Calu3 (cell line): ENCODE measurements at regions not wholly inside any gene's neighbourhood (a gene's known extent, or its start where the extent isn't known, plus 50 kb on each side); places are given as distances from the start of the nearest gene placed in this dataset.
A peak's percentile ranks its signal among the peaks of the same experiment; 100 is the strongest.

Experiments used
- BruUV-seq: library from RNA; stranded (reverse); fragments of 400-500 nt; replicated peaks from 2 replicates; lab custom pipeline; 2021; lab: Mats Ljungman, UMichigan
- CTCF ChIA-PET: fragments of 300-600 bp; sonication (Branson Sonifier 250); formaldehyde crosslinking; loops from one replicate; lab custom pipeline; 2022; ENCODE audit warnings: antibody characterized with exemption; lab: Charles Lee
- DNase-seq: peaks from one replicate; pipeline ENCODE4 v3.0.0; 2022
- H3K27ac Mint-ChIP-seq: one replicate; pipeline ENCODE4 v1.8.0; 2022; ENCODE audit warnings: mixed read lengths; ENCODE audit not compliant: unreplicated experiment
- H3K27me3 Mint-ChIP-seq: one replicate; pipeline ENCODE4 v1.8.0; 2022; ENCODE audit warnings: mixed read lengths; ENCODE audit not compliant: unreplicated experiment
- H3K36me3 Mint-ChIP-seq: one replicate; pipeline ENCODE4 v1.8.0; 2022; ENCODE audit warnings: mild to moderate bottlenecking, moderate library complexity, mixed read lengths; ENCODE audit not compliant: insufficient read depth, unreplicated experiment
- H3K4me1 Mint-ChIP-seq: one replicate; pipeline ENCODE4 v1.8.0; 2022; ENCODE audit warnings: mild to moderate bottlenecking, low read depth, mixed read lengths; ENCODE audit not compliant: unreplicated experiment
- H3K4me3 Mint-ChIP-seq: one replicate; pipeline ENCODE4 v1.8.0; 2022; ENCODE audit warnings: mild to moderate bottlenecking, low read depth, moderate library complexity, mixed read lengths; ENCODE audit not compliant: unreplicated experiment
- H3K9me3 Mint-ChIP-seq: one replicate; pipeline ENCODE4 v1.8.0; 2022; ENCODE audit warnings: low read depth, mixed read lengths; ENCODE audit not compliant: unreplicated experiment
- CTCF ChIP-seq: fragments of 200-600 bp; IDR thresholded peaks from one replicate; pipeline ENCODE4 v1.8.0; 2022; ENCODE audit warnings: antibody characterized with exemption; ENCODE audit not compliant: unreplicated experiment
- intact Hi-C: fragments of 100-400 bp; cut with micrococcal nuclease; formaldehyde crosslinking; loops from one replicate; pipeline ENCODE4 v1.10.0; 2022; ENCODE audit not compliant: unreplicated experiment

GRCh38 chr1:196063952-196064351, 544.3 kb downstream of the KCNT2 start:
- no peak overlapping the region for H3K4me3 Mint-ChIP-seq
- H3K36me3 Mint-ChIP-seq, result no peaks in the 10 kb centered on the region
- no peaks in the 10 kb centered on the region for H3K27me3 Mint-ChIP-seq
- no peak for DNase-seq
- H3K4me1 Mint-ChIP-seq, result peaks cover 8% of the 10 kb centered on the region
- no TSS peak for BruUV-seq
- CTCF ChIA-PET, result interaction anchor here (1.2 kb wide), 1 partner anchor 494 kb away, joined by 3 read pairs; no protein-coding TSS in a partner anchor
- H3K27ac Mint-ChIP-seq, result peak overlapping the region; percentile 58
- TF ChIP-seq CTCF, result no peak
- peaks cover 4% of the 10 kb centered on the region for H3K9me3 Mint-ChIP-seq
- intact Hi-C loops, result no loop called here

GRCh38 chr1:196063294-196063693, 544.9 kb downstream of the KCNT2 start:
- Mint-ChIP-seq H3K4me1 (peaks cover 8% of the 10 kb centered on the region), H3K27ac (no peak overlapping the region), H3K27me3 (no peaks in the 10 kb centered on the region), H3K9me3 (peaks cover 4% of the 10 kb centered on the region), H3K4me3 (no peak overlapping the region), H3K36me3 (no peaks in the 10 kb centered on the region)
- no peak for DNase-seq
- TF ChIP-seq CTCF, result no peak
- intact Hi-C loops, result no loop called here
- CTCF ChIA-PET, result interaction anchor here (0.6 to 1.2 kb wide), 2 partner anchors 23 to 495 kb away, joined by 3 read pairs; no protein-coding TSS in a partner anchor
- no TSS peak for BruUV-seq

GRCh38 chr1:196060539-196060938, 547.7 kb downstream of the KCNT2 start:
- H3K4me1 Mint-ChIP-seq, result peaks cover 8% of the 10 kb centered on the region
- no peaks in the 10 kb centered on the region for H3K36me3 Mint-ChIP-seq
- H3K4me3 Mint-ChIP-seq, result no peak overlapping the region
- no TSS peak for BruUV-seq
- intact Hi-C loops, result no loop called here
- CTCF ChIA-PET, result no interaction called here
- no peak for TF ChIP-seq CTCF
- H3K9me3 Mint-ChIP-seq, result no peaks in the 10 kb centered on the region
- DNase-seq, result no peak
- no peak overlapping the region for H3K27ac Mint-ChIP-seq
- no peaks in the 10 kb centered on the region for H3K27me3 Mint-ChIP-seq

- no peak for TF ChIP-seq CTCF
- Mint-ChIP-seq H3K27ac (no peak overlapping the region), H3K4me3 (no peak overlapping the region), H3K9me3 (no peaks in the 10 kb centered on the region), H3K36me3 (no peaks in the 10 kb centered on the region), H3K4me1 (peaks cover 4% of the 10 kb centered on the region), H3K27me3 (no peaks in the 10 kb centered on the region)
- intact Hi-C loops, result no loop called here
- CTCF ChIA-PET, result no interaction called here
- BruUV-seq, result no TSS peak
- no peak for DNase-seq
Measured at GRCh38 chr1:196059210-196059609, 549.0 kb downstream of the KCNT2 start.
